Osteocyte (in vitro differentiated cells): ENCODE measurements at regions not wholly inside any gene's neighbourhood (a gene's known extent, or its start where the extent isn't known, plus 50 kb on each side); places are given as distances from the start of the nearest gene placed in this dataset.

ENCODE experiments used
- DNase-seq: peaks from one replicate; pipeline ENCODE4 v3.0.0; 2021; ENCODE audit warnings: mixed read lengths; ENCODE audit not compliant: unreplicated experiment; ENCODE audit errors: extremely low spot score
- H3K27ac Mint-ChIP-seq: one replicate; pipeline ENCODE4 v1.8.0; 2021; ENCODE audit warnings: mild to moderate bottlenecking, mixed read lengths; ENCODE audit not compliant: unreplicated experiment
- H3K27me3 Mint-ChIP-seq: one replicate; pipeline ENCODE4 v1.8.0; 2021; ENCODE audit warnings: mixed read lengths; ENCODE audit not compliant: unreplicated experiment
- H3K36me3 Mint-ChIP-seq: one replicate; pipeline ENCODE4 v1.8.0; 2021; ENCODE audit warnings: mixed read lengths; ENCODE audit not compliant: unreplicated experiment
- H3K4me1 Mint-ChIP-seq: one replicate; pipeline ENCODE4 v1.8.0; 2021; ENCODE audit warnings: mixed read lengths; ENCODE audit not compliant: unreplicated experiment
- H3K4me3 Mint-ChIP-seq: one replicate; pipeline ENCODE4 v1.8.0; 2021; ENCODE audit warnings: mild to moderate bottlenecking, moderate library complexity, mixed read lengths; ENCODE audit not compliant: unreplicated experiment
- H3K9me3 Mint-ChIP-seq: one replicate; pipeline ENCODE4 v1.8.0; 2021; ENCODE audit warnings: mixed read lengths; ENCODE audit not compliant: unreplicated experiment
- CTCF ChIP-seq: fragments of 200-600 bp; sonication (generic); IDR thresholded peaks from 2 replicates; pipeline ENCODE4 v1.5.0; 2021; ENCODE audit warnings: antibody characterized with exemption, mild to moderate bottlenecking, moderate library complexity

GRCh38 chr7:16121876-16122390 is 299.4 kb downstream of the CRPPA start:
- Mint-ChIP-seq H3K4me3 (no peak overlapping the region), H3K9me3 (peaks cover 25% of the 10 kb centered on the region), H3K27me3 (no peaks in the 10 kb centered on the region), H3K36me3 (peaks cover 4% of the 10 kb centered on the region), H3K4me1 (peaks cover 9% of the 10 kb centered on the region), H3K27ac (no peak overlapping the region)
- TF ChIP-seq CTCF, result no peak
- no peak for DNase-seq

- peaks cover 9% of the 10 kb centered on the region for H3K36me3 Mint-ChIP-seq
- H3K27me3 Mint-ChIP-seq, result no peaks in the 10 kb centered on the region
- no peak overlapping the region for H3K4me3 Mint-ChIP-seq
- no peaks in the 10 kb centered on the region for H3K4me1 Mint-ChIP-seq
- TF ChIP-seq CTCF, result no peak
- no peak for DNase-seq
- no peak overlapping the region for H3K27ac Mint-ChIP-seq
- peaks cover 36% of the 10 kb centered on the region for H3K9me3 Mint-ChIP-seq
Measured at GRCh38 chr7:16115374-16115773, 306.0 kb downstream of the CRPPA start.

- Mint-ChIP-seq H3K9me3 (peaks cover 41% of the 10 kb centered on the region), H3K27ac (no peak overlapping the region)
- no peak for DNase-seq
Measured at GRCh38 chr7:16114633-16115032, 306.7 kb downstream of the CRPPA start.

GRCh38 chr7:16114071-16114470 is 307.3 kb downstream of the CRPPA start:
- Mint-ChIP-seq H3K4me1 (no peaks in the 10 kb centered on the region), H3K27me3 (no peaks in the 10 kb centered on the region), H3K27ac (no peak overlapping the region), H3K9me3 (peaks cover 41% of the 10 kb centered on the region), H3K36me3 (peaks cover 15% of the 10 kb centered on the region), H3K4me3 (no peak overlapping the region)
- no peak for TF ChIP-seq CTCF
- no peak for DNase-seq

More at GRCh38 chr7:16114633-16115032, 306.7 kb downstream of the CRPPA start:
- Mint-ChIP-seq H3K4me3 (no peak overlapping the region), H3K27me3 (no peaks in the 10 kb centered on the region), H3K36me3 (peaks cover 14% of the 10 kb centered on the region), H3K4me1 (no peaks in the 10 kb centered on the region)
- TF ChIP-seq CTCF, result peak; percentile 62

GRCh38 chr7:16113058-16113457 is 308.3 kb downstream of the CRPPA start:
- Mint-ChIP-seq H3K4me1 (no peaks in the 10 kb centered on the region), H3K36me3 (peaks cover 23% of the 10 kb centered on the region), H3K27ac (no peak overlapping the region), H3K9me3 (peaks cover 48% of the 10 kb centered on the region), H3K27me3 (no peaks in the 10 kb centered on the region), H3K4me3 (no peak overlapping the region)
- TF ChIP-seq CTCF, result no peak
- no peak for DNase-seq
